ENCODE measurements at regions not wholly inside any gene's neighbourhood (a gene's known extent, or its start where the extent isn't known, plus 50 kb on each side); places are given as distances from the start of the nearest gene placed in this dataset.

GRCh38 chr17:33560871-33561270, 267.8 kb upstream of the ASIC2 start:
- ATAC-seq = no peak
- Histone ChIP-seq H3K36me3 (ENCODE audit: low read depth) (no peaks in the 10 kb centered on the region), H3K4me1 (ENCODE audit: low read depth) (no peaks in the 10 kb centered on the region), H3K9me3 (no peaks in the 10 kb centered on the region), H3K4me3 (no peak overlapping the region)
- no peak for TF ChIP-seq CTCF (IDR thresholded peaks at IDR 0.05)
- intact Hi-C loops (cut with DNase I, micrococcal nuclease) = no loop called here
- DNase-seq = no peak

- ATAC-seq (no peak), DNase-seq (no peak)
- H3K4me1 ChIP-seq (ENCODE audit: low read depth) = no peaks in the 10 kb centered on the region
- H3K9me3 ChIP-seq = no peaks in the 10 kb centered on the region
- no peaks in the 10 kb centered on the region for H3K36me3 ChIP-seq (ENCODE audit: low read depth)
- H3K4me3 ChIP-seq = no peak overlapping the region
- intact Hi-C loops (cut with DNase I, micrococcal nuclease) = no loop called here
- no peak for TF ChIP-seq CTCF (IDR thresholded peaks at IDR 0.05)
Observed at GRCh38 chr17:33561569-33562334, 268.7 kb upstream of the ASIC2 start.

- Histone ChIP-seq H3K4me1 (ENCODE audit: low read depth) (no peaks in the 10 kb centered on the region), H3K9me3 (no peaks in the 10 kb centered on the region), H3K36me3 (ENCODE audit: low read depth) (no peaks in the 10 kb centered on the region), H3K4me3 (no peak overlapping the region)
- TF ChIP-seq CTCF (IDR thresholded peaks at IDR 0.05) = no peak
- DNase-seq (no peak), ATAC-seq (no peak)
- intact Hi-C loops (cut with DNase I, micrococcal nuclease) = no loop called here
Observed at GRCh38 chr17:33562792-33563191, 269.7 kb upstream of the ASIC2 start.

- DNase-seq (no peak), ATAC-seq (no peak)
- H3K4me3 ChIP-seq = no peak overlapping the region
- H3K4me1 ChIP-seq (ENCODE audit: low read depth) = no peaks in the 10 kb centered on the region
- H3K9me3 ChIP-seq = no peaks in the 10 kb centered on the region
- H3K36me3 ChIP-seq (ENCODE audit: low read depth) = no peaks in the 10 kb centered on the region
- intact Hi-C loops (cut with DNase I, micrococcal nuclease) = no loop called here
- TF ChIP-seq CTCF (IDR thresholded peaks at IDR 0.05) = no peak
Observed at GRCh38 chr17:33564146-33564545, 271.1 kb upstream of the ASIC2 start.

GRCh38 chr17:33567223-33567622, 274.1 kb upstream of the ASIC2 start:
- no peak overlapping the region for H3K4me3 ChIP-seq
- H3K36me3 ChIP-seq (ENCODE audit: low read depth) = no peaks in the 10 kb centered on the region
- no peaks in the 10 kb centered on the region for H3K4me1 ChIP-seq (ENCODE audit: low read depth)
- TF ChIP-seq CTCF (IDR thresholded peaks at IDR 0.05) = no peak
- DNase-seq = no peak
- intact Hi-C loops (cut with DNase I, micrococcal nuclease) = no loop called here
- no peaks in the 10 kb centered on the region for H3K9me3 ChIP-seq
- ATAC-seq = no peak

- no peak for DNase-seq
- no peak for ATAC-seq
- H3K4me3 ChIP-seq = no peak overlapping the region
- intact Hi-C loops (cut with DNase I, micrococcal nuclease) = no loop called here
- no peak for TF ChIP-seq CTCF (IDR thresholded peaks at IDR 0.05)
- no peaks in the 10 kb centered on the region for H3K4me1 ChIP-seq (ENCODE audit: low read depth)
- no peaks in the 10 kb centered on the region for H3K36me3 ChIP-seq (ENCODE audit: low read depth)
- no peaks in the 10 kb centered on the region for H3K9me3 ChIP-seq
Observed at GRCh38 chr17:33572615-33573014, 279.5 kb upstream of the ASIC2 start.
